ENCODE measurements at regions not wholly inside any gene's neighbourhood (a gene's known extent, or its start where the extent isn't known, plus 50 kb on each side); places are given as distances from the start of the nearest gene placed in this dataset.
"Not testable (repeated sequence)": the region's sequence is repeated elsewhere in the genome, so short reads cannot be mapped to it uniquely, and the experiment has no call there.

DNA sequence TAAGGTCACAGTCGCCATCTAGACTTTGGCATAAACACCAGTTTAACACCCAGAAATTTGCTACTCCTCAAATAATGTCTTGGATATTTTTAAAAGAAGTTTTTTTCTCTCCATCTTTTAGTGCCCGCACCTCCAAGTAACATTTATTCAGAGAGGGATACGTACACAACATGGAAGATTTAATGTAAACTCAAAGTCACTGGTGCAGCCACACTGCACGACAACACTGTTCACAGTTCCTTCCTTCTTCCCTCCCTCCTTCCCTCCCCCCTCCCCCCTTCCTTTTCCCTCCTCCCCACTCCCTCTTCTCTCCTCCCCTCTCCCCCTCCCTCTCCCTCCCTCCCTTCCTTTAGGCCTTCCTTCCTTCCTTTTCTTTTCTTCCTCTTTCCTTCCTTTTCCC, 56.5 kb downstream of the NPPC start:
- Histone ChIP-seq H3K36me3 (ENCODE audit: control insufficient read depth in 2 of 2, insufficient read depth in 1 of 2, low read length in 2 of 2) (no peaks in the 10 kb centered on the region), H3K27ac (ENCODE audit: extremely low read depth, low read depth, low read length) (no peak overlapping the region), H3K4me3 (ENCODE audit: low read depth, low read length) (no peak overlapping the region), H3K9me3 (ENCODE audit: control insufficient read depth, insufficient read depth, low read depth, low read length) (no peaks in the 10 kb centered on the region), H3K4me1 (ENCODE audit: control insufficient read depth, insufficient read depth, low read length) (0 out of 2 replicates have a peak, but pooled peaks cover under 1% of the 10 kb centered on the region)
- no peak for TF ChIP-seq MYNN (tag by site-specific recombination; IDR thresholded peaks at IDR 0.05; ENCODE audit: borderline replicate concordance)
- no peak for TF ChIP-seq ZNF426 (tag by site-specific recombination; IDR thresholded peaks at IDR 0.05)
- no peak for TF ChIP-seq GLIS1 (tag by site-specific recombination; IDR thresholded peaks at IDR 0.05)
- no peak for TF ChIP-seq ZNF223 (tag by site-specific recombination; IDR thresholded peaks at IDR 0.05)
- no peak for TF ChIP-seq ZSCAN5A (tag by site-specific recombination; IDR thresholded peaks at IDR 0.05)
- TF ChIP-seq ZNF24 (tag by site-specific recombination; IDR thresholded peaks at IDR 0.05) = no peak
- TF ChIP-seq FEZF1 (tag by site-specific recombination; IDR thresholded peaks at IDR 0.05) = no peak
- ChIA-PET POLR2A (no interaction called here), CTCF (no interaction called here)

DNA sequence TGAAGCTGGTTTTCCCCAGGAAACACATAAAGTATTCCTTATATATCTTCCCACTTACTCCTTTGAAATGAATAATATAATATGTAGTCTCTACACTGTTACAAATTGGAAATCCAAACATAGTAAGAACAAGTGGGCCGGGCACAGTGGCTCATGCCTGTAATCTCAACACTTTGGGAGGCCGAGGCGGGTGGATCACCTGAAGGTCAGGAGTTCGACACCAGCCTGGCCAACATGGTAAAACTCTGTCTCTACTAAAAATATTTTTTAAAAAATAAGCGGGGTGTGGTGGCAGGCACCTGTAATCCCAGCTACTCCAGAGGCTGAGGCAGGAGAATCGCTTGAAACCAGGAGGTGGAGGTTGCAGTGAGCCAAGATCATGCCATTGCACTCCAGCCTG, 57.2 kb downstream of the NPPC start:
- POLR2A ChIA-PET; H3K4me1 ChIP-seq (ENCODE audit: control insufficient read depth, insufficient read depth, low read length); H3K9me3 ChIP-seq (ENCODE audit: control insufficient read depth, insufficient read depth, low read depth, low read length); H3K27ac ChIP-seq (ENCODE audit: extremely low read depth, low read depth, low read length); H3K4me3 ChIP-seq (ENCODE audit: low read depth, low read length); H3K36me3 ChIP-seq (ENCODE audit: control insufficient read depth in 2 of 2, insufficient read depth in 1 of 2, low read length in 2 of 2): not testable (repeated sequence)
- CTCF ChIA-PET = interaction anchor here (1.3 kb wide), 1 partner anchor 32 kb away, joined by 3 read pairs; no protein-coding TSS in a partner anchor

DNA sequence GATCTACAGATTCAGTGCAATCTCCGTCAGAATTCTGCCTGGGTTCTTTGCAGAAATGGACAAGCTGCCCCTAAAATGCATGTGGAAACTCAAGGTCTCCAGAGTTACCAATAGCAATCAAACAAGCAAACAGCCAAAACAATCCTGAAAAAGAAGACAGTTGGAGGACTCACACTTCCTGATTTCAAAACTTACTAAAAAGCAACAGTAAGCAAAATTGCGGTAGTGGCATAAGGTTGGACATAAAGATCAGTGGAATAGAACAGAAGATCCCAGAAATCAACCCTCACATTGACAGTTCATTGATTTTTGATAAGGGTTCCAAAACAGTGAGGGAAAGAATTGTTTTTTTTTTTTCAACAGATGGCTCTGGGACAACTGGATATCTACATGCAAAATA, 59.7 kb downstream of the NPPC start:
- Histone ChIP-seq H3K27ac (ENCODE audit: extremely low read depth, low read depth, low read length) (no peak overlapping the region), H3K4me1 (ENCODE audit: control insufficient read depth, insufficient read depth, low read length) (no peaks in the 10 kb centered on the region), H3K4me3 (ENCODE audit: low read depth, low read length) (no peak overlapping the region), H3K36me3 (ENCODE audit: control insufficient read depth in 2 of 2, insufficient read depth in 1 of 2, low read length in 2 of 2) (no peaks in the 10 kb centered on the region), H3K9me3 (ENCODE audit: control insufficient read depth, insufficient read depth, low read depth, low read length) (no peaks in the 10 kb centered on the region)
- POLR2A ChIA-PET = no interaction called here
- no peak for TF ChIP-seq GLIS1 (tag by site-specific recombination; IDR thresholded peaks at IDR 0.05)
- no peak for TF ChIP-seq TCF7L2 (IDR thresholded peaks at IDR 0.05; ENCODE audit: borderline replicate concordance, low read depth, low read length)
- TF ChIP-seq, protein P1, sequence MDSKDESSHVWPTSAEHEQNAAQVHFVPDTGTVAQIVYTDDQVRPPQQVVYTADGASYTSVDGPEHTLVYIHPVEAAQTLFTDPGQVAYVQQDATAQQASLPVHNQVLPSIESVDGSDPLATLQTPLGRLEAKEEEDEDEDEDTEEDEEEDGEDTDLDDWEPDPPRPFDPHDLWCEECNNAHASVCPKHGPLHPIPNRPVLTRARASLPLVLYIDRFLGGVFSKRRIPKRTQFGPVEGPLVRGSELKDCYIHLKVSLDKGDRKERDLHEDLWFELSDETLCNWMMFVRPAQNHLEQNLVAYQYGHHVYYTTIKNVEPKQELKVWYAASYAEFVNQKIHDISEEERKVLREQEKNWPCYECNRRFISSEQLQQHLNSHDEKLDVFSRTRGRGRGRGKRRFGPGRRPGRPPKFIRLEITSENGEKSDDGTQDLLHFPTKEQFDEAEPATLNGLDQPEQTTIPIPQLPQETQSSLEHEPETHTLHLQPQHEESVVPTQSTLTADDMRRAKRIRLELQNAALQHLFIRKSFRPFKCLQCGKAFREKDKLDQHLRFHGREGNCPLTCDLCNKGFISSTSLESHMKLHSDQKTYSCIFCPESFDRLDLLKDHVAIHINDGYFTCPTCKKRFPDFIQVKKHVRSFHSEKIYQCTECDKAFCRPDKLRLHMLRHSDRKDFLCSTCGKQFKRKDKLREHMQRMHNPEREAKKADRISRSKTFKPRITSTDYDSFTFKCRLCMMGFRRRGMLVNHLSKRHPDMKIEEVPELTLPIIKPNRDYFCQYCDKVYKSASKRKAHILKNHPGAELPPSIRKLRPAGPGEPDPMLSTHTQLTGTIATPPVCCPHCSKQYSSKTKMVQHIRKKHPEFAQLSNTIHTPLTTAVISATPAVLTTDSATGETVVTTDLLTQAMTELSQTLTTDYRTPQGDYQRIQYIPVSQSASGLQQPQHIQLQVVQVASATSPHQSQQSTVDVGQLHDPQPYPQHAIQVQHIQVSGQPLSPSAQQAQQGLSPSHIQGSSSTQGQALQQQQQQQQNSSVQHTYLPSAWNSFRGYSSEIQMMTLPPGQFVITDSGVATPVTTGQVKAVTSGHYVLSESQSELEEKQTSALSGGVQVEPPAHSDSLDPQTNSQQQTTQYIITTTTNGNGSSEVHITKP (tag by site-specific recombination; IDR thresholded peaks at IDR 0.05) = no peak
- TF ChIP-seq, protein P2, sequence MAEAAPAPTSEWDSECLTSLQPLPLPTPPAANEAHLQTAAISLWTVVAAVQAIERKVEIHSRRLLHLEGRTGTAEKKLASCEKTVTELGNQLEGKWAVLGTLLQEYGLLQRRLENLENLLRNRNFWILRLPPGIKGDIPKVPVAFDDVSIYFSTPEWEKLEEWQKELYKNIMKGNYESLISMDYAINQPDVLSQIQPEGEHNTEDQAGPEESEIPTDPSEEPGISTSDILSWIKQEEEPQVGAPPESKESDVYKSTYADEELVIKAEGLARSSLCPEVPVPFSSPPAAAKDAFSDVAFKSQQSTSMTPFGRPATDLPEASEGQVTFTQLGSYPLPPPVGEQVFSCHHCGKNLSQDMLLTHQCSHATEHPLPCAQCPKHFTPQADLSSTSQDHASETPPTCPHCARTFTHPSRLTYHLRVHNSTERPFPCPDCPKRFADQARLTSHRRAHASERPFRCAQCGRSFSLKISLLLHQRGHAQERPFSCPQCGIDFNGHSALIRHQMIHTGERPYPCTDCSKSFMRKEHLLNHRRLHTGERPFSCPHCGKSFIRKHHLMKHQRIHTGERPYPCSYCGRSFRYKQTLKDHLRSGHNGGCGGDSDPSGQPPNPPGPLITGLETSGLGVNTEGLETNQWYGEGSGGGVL (tag by site-specific recombination; IDR thresholded peaks at IDR 0.05) = no peak
- TF ChIP-seq ZNF645 (tag by site-specific recombination; IDR thresholded peaks at IDR 0.05) = no peak
- no peak for TF ChIP-seq ZNF248 (tag by site-specific recombination; IDR thresholded peaks at IDR 0.05)
- TF ChIP-seq ZFHX2 (tag by site-specific recombination; conservative IDR thresholded peaks at IDR 0.05) = no peak
- no peak for TF ChIP-seq ZNF146 (tag by site-specific recombination; IDR thresholded peaks at IDR 0.05)
- TF ChIP-seq KLF7 (tag by site-specific recombination; IDR thresholded peaks at IDR 0.05; ENCODE audit: borderline replicate concordance) = no peak
- no peak for TF ChIP-seq WT1 (tag by site-specific recombination; IDR thresholded peaks at IDR 0.05)
- TF ChIP-seq ZNF121 (tag by site-specific recombination; IDR thresholded peaks at IDR 0.05) = no peak
- TF ChIP-seq ZNF707 (tag by site-specific recombination; IDR thresholded peaks at IDR 0.05) = no peak
- no peak for TF ChIP-seq ZNF488 (tag by site-specific recombination; IDR thresholded peaks at IDR 0.05)
- TF ChIP-seq PRDM6 (tag by site-specific recombination; IDR thresholded peaks at IDR 0.05) = no peak
- TF ChIP-seq ZNF529 (tag by site-specific recombination; IDR thresholded peaks at IDR 0.05; ENCODE audit: insufficient replicate concordance) = no peak
- no peak for TF ChIP-seq ZSCAN16 (tag by site-specific recombination; IDR thresholded peaks at IDR 0.05)
- CTCF ChIA-PET = no interaction called here

Data from HEK293 (cell line).